ENCODE measurements at regions not wholly inside any gene's neighbourhood (a gene's known extent, or its start where the extent isn't known, plus 50 kb on each side); places are given as distances from the start of the nearest gene placed in this dataset.
"Not testable (repeated sequence)": the region's sequence is repeated elsewhere in the genome, so short reads cannot be mapped to it uniquely, and the experiment has no call there.

GRCh38 chr1:65542592-65542991 lies 122.1 kb downstream of the LEPR start:
- not testable (repeated sequence) for H3K4me3 Mint-ChIP-seq, H3K9me3 Mint-ChIP-seq

DNA sequence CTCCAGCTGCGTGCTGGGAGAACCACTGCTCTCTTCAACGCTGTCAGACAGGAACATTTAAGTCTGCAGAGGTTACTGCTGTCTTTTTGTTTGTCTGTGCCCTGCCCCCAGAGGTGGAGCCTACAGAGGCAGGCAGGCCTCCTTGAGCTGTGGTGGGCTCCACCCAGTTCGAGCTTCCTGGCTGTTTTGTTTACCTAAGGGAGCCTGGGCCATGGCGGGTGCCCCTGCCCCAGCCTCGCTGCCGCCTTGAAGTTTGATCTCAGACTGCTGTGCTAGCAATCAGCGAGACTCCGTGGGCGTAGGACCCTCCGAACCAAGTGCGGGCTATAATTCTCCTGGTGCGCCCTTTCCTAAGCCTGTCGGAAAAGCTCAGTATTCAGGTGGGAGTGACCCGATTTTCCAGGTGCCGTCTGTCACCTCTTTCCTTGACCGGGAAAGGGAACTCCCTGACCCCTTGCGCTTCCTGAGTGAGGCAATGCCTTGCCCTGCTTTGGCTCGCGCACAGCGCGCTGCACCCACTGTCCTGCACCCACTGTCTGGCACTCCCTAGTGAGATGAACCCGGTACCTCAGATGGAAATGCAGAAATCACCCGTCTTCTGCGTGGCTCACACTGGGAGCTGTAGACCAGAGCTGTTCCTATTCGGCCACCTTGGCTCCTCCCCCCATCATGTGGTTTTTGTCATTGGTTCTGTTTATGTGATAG lies 130.0 kb downstream of the LEPR start:
- not testable (repeated sequence) for H3K4me1 Mint-ChIP-seq (ENCODE audit: low read depth); H3K27ac Mint-ChIP-seq; H3K27me3 Mint-ChIP-seq; H3K4me3 Mint-ChIP-seq; H3K36me3 Mint-ChIP-seq (ENCODE audit: low read depth)
- peaks cover 25% of the 10 kb centered on the region for H3K9me3 Mint-ChIP-seq

More at GRCh38 chr1:65542592-65542991, 122.1 kb downstream of the LEPR start:
- not testable (repeated sequence) for H3K27ac Mint-ChIP-seq; H3K27me3 Mint-ChIP-seq; H3K4me1 Mint-ChIP-seq (ENCODE audit: low read depth); H3K36me3 Mint-ChIP-seq (ENCODE audit: low read depth)

- not testable (repeated sequence) for H3K4me3 Mint-ChIP-seq; H3K27me3 Mint-ChIP-seq; H3K4me1 Mint-ChIP-seq (ENCODE audit: low read depth); H3K36me3 Mint-ChIP-seq (ENCODE audit: low read depth); H3K27ac Mint-ChIP-seq
- peaks cover 32% of the 10 kb centered on the region for H3K9me3 Mint-ChIP-seq
Measured at GRCh38 chr1:65552484-65552883, 132.0 kb downstream of the LEPR start.

GRCh38 chr1:65554086-65554764 lies 133.8 kb downstream of the LEPR start:
- not testable (repeated sequence) for H3K4me1 Mint-ChIP-seq (ENCODE audit: low read depth); H3K4me3 Mint-ChIP-seq; H3K36me3 Mint-ChIP-seq (ENCODE audit: low read depth); H3K27ac Mint-ChIP-seq; H3K27me3 Mint-ChIP-seq
- peaks cover 32% of the 10 kb centered on the region for H3K9me3 Mint-ChIP-seq

GRCh38 chr1:65554829-65555228 lies 134.4 kb downstream of the LEPR start:
- no peak overlapping the region for H3K4me3 Mint-ChIP-seq
- no peaks in the 10 kb centered on the region for H3K36me3 Mint-ChIP-seq (ENCODE audit: low read depth)
- H3K9me3 Mint-ChIP-seq = peaks cover 32% of the 10 kb centered on the region
- no peaks in the 10 kb centered on the region for H3K27me3 Mint-ChIP-seq
- no peak overlapping the region for H3K27ac Mint-ChIP-seq
- no peaks in the 10 kb centered on the region for H3K4me1 Mint-ChIP-seq (ENCODE audit: low read depth)

DNA sequence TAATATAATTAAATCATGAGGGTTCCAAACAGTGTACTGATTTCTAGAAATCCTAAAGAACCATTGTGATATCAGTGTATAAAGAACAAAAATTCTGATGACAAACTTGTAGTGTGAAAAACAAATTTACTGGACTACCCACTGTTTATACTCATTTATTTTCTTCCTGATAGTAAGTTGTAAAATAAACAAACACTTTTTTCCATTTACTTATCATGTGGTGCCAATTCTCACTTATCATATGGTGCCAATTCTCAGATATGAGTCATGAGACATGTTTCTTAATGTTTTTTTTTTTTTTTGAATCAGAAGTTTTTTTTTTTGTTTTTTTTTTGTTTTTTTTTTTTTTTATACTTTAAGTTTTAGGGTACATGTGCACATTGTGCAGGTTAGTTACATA lies 137.7 kb downstream of the LEPR start:
- no peaks in the 10 kb centered on the region for H3K36me3 Mint-ChIP-seq (ENCODE audit: low read depth)
- H3K4me1 Mint-ChIP-seq (ENCODE audit: low read depth) = no peaks in the 10 kb centered on the region
- H3K9me3 Mint-ChIP-seq = peaks cover 11% of the 10 kb centered on the region
- no peak overlapping the region for H3K4me3 Mint-ChIP-seq
- H3K27ac Mint-ChIP-seq = no peak overlapping the region
- no peaks in the 10 kb centered on the region for H3K27me3 Mint-ChIP-seq

GRCh38 chr1:65564493-65564892 lies 144.0 kb downstream of the LEPR start:
- Mint-ChIP-seq H3K4me1 (ENCODE audit: low read depth) (no peaks in the 10 kb centered on the region), H3K27ac (no peak overlapping the region), H3K27me3 (no peaks in the 10 kb centered on the region), H3K36me3 (ENCODE audit: low read depth) (no peaks in the 10 kb centered on the region), H3K4me3 (no peak overlapping the region), H3K9me3 (peaks cover 5% of the 10 kb centered on the region)

DNA sequence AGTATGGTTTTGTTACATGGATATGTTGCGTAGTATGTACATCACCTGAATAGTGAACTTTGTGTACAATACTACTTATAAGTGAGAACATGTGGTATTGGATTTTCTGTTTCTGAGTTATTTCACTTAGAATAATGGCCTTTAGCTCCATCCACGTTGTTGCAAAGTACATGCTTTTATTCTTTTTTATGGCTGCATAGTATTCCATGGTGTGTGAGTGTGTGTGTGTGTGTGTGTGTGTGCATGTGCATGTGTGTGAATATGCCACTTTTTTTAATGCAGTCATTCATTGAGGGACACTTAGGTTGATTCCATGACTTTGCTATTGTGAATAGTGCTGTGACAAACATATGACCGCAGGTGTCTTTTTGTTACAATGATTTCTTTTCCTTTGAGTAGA lies 147.8 kb downstream of the LEPR start:
- Mint-ChIP-seq H3K4me1 (ENCODE audit: low read depth) (no peaks in the 10 kb centered on the region), H3K9me3 (peaks cover 5% of the 10 kb centered on the region), H3K27ac (no peak overlapping the region), H3K36me3 (ENCODE audit: low read depth) (no peaks in the 10 kb centered on the region), H3K4me3 (no peak overlapping the region), H3K27me3 (no peaks in the 10 kb centered on the region)

- Mint-ChIP-seq H3K4me1 (ENCODE audit: low read depth) (no peaks in the 10 kb centered on the region), H3K27ac (no peak overlapping the region), H3K9me3 (peaks cover 5% of the 10 kb centered on the region), H3K36me3 (ENCODE audit: low read depth) (no peaks in the 10 kb centered on the region), H3K27me3 (no peaks in the 10 kb centered on the region), H3K4me3 (no peak overlapping the region)
Measured at GRCh38 chr1:65572701-65573421, 152.4 kb downstream of the LEPR start.

DNA sequence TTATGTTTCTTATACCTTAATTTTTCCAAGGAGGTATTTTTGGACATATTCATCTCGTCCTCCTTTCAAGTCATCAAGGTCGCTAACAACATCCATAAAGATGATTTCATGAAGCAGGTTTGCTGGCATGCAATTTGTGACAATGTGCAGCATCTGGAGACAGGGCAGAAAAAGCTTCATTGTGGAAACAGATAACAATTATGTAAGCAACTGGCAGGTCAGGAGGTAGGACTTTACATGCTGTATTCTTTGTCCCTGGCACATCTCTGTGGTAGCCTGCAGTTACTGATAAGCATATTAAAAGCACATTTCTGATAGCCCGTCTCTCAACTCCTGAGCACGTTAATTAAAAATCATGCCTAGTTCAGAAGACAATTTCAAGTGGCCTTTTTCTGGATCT lies 156.8 kb downstream of the LEPR start:
- no peaks in the 10 kb centered on the region for H3K4me1 Mint-ChIP-seq (ENCODE audit: low read depth)
- H3K9me3 Mint-ChIP-seq = no peaks in the 10 kb centered on the region
- no peak overlapping the region for H3K27ac Mint-ChIP-seq
- H3K4me3 Mint-ChIP-seq = no peak overlapping the region
- H3K36me3 Mint-ChIP-seq (ENCODE audit: low read depth) = no peaks in the 10 kb centered on the region
- H3K27me3 Mint-ChIP-seq = no peaks in the 10 kb centered on the region

GRCh38 chr1:65577982-65578381 lies 157.5 kb downstream of the LEPR start:
- H3K4me1 Mint-ChIP-seq (ENCODE audit: low read depth); H3K9me3 Mint-ChIP-seq; H3K27ac Mint-ChIP-seq; H3K4me3 Mint-ChIP-seq; H3K27me3 Mint-ChIP-seq; H3K36me3 Mint-ChIP-seq (ENCODE audit: low read depth): not testable (repeated sequence)

- Mint-ChIP-seq H3K4me1 (ENCODE audit: low read depth) (no peaks in the 10 kb centered on the region), H3K36me3 (ENCODE audit: low read depth) (no peaks in the 10 kb centered on the region), H3K9me3 (peaks cover 4% of the 10 kb centered on the region), H3K27ac (no peak overlapping the region), H3K27me3 (no peaks in the 10 kb centered on the region), H3K4me3 (no peak overlapping the region)
Measured at GRCh38 chr1:65581119-65581518, 160.7 kb downstream of the LEPR start.

GRCh38 chr1:65584399-65584798 lies 163.9 kb downstream of the LEPR start:
- H3K4me1 Mint-ChIP-seq (ENCODE audit: low read depth) = no peaks in the 10 kb centered on the region
- H3K27me3 Mint-ChIP-seq = no peaks in the 10 kb centered on the region
- no peaks in the 10 kb centered on the region for H3K36me3 Mint-ChIP-seq (ENCODE audit: low read depth)
- H3K9me3 Mint-ChIP-seq = peaks cover 4% of the 10 kb centered on the region
- no peak overlapping the region for H3K27ac Mint-ChIP-seq
- H3K4me3 Mint-ChIP-seq = no peak overlapping the region

- Mint-ChIP-seq H3K36me3 (ENCODE audit: low read depth) (no peaks in the 10 kb centered on the region), H3K4me3 (no peak overlapping the region), H3K4me1 (ENCODE audit: low read depth) (no peaks in the 10 kb centered on the region), H3K27me3 (no peaks in the 10 kb centered on the region), H3K9me3 (no peaks in the 10 kb centered on the region), H3K27ac (no peak overlapping the region)
Measured at GRCh38 chr1:65590279-65590678, 169.8 kb downstream of the LEPR start.

GRCh38 chr1:65593516-65593915 lies 173.0 kb downstream of the LEPR start:
- Mint-ChIP-seq H3K27me3 (no peaks in the 10 kb centered on the region), H3K4me1 (ENCODE audit: low read depth) (no peaks in the 10 kb centered on the region), H3K27ac (no peak overlapping the region), H3K4me3 (no peak overlapping the region), H3K36me3 (ENCODE audit: low read depth) (no peaks in the 10 kb centered on the region), H3K9me3 (no peaks in the 10 kb centered on the region)
